K562 (cell line): ENCODE measurements at regions not wholly inside any gene's neighbourhood (a gene's known extent, or its start where the extent isn't known, plus 50 kb on each side); places are given as distances from the start of the nearest gene placed in this dataset.

Experiments used
- ATAC-seq: fragments of 200-7000 bp; cut with Tn5 transposase; 3 replicates; pipeline ENCODE4 v1.9.1; 2020; ENCODE audit warnings: moderate library complexity
- BruUV-seq: library from RNA; stranded (reverse); fragments of 400-500 nt; replicated peaks from 2 replicates; lab custom pipeline; 2021; lab: Mats Ljungman, UMichigan
- CTCF ChIA-PET: fragments of 300-600 bp; formaldehyde crosslinking; extraction: SDS; loops from one replicate; lab custom pipeline; 2021; ENCODE audit warnings: low intra/inter-chr PET ratio; lab: Yijun Ruan, JAX
- POLR2A ChIA-PET: fragments of 300-600, 350-650 bp; sonication (Branson Sonifier 250); formaldehyde crosslinking; extraction: SDS; loops from one replicate; lab custom pipeline; 2021; ENCODE audit warnings: antibody characterized with exemption, inconsistent platforms; lab: Yijun Ruan, JAX
- DNase-seq, 4 experiments: peaks; one replicate each; pipeline versions ENCODE4 v3.0.0 to v3.0.0-alpha.2; 2011 to 2018; ENCODE audit warnings: low spot score in 3 of 4, mixed read lengths in 3 of 4; ENCODE audit errors: extremely low read depth in 1 of 4
- FAIRE-seq: peaks from 2 replicates; lab custom pipeline; 2011; peaks lifted over from hg19 to GRCh38; lab: Jason Lieb, UNC
- H2AFZ ChIP-seq: 2 replicates; pipeline ENCODE4 v1.6.0; 2011; ENCODE audit warnings: low read depth, low read length, control low read depth, inconsistent platforms
- H3K27ac ChIP-seq: fragments of 200-600 bp; 3 replicates; pipeline ENCODE4 v1.8.0; 2011; ENCODE audit warnings: low read depth, mild to moderate bottlenecking, control low read depth, inconsistent platforms, low read length, moderate library complexity, mixed read lengths; ENCODE audit errors: extremely low read depth
- H3K27me3 ChIP-seq, 2 experiments: fragments of 300-600 bp in 1 of 2; 2 replicates in 1 of 2; 3 replicates in 1 of 2; pipeline versions ENCODE4 v1.6.0 to v1.8.0; 2011; ENCODE audit warnings: inconsistent platforms in 2 of 2, low read length in 2 of 2, mild to moderate bottlenecking in 1 of 2, mixed read lengths in 1 of 2, moderate library complexity in 1 of 2; ENCODE audit not compliant: control insufficient read depth in 2 of 2, insufficient read depth in 2 of 2
- H3K36me3 ChIP-seq: fragments of 300-600 bp; 3 replicates; pipeline ENCODE4 v1.8.0; 2011; ENCODE audit warnings: mild to moderate bottlenecking, low read length, inconsistent platforms; ENCODE audit not compliant: control insufficient read depth, insufficient read depth
- H3K4me1 ChIP-seq, 2 experiments: fragments of 200-600 bp in 1 of 2; replicated peaks in 1 of 2; 2 replicates in 1 of 2; 3 replicates in 1 of 2; pipeline versions ENCODE4 v1.5.1 to v1.8.0; 2011; ENCODE audit warnings: inconsistent platforms in 2 of 2, low read length in 2 of 2, mild to moderate bottlenecking in 1 of 2, mixed read lengths in 1 of 2, moderate library complexity in 1 of 2; ENCODE audit not compliant: control insufficient read depth in 2 of 2, insufficient read depth in 2 of 2
- H3K4me2 ChIP-seq: 2 replicates; pipeline ENCODE4 v1.6.1; 2011; ENCODE audit warnings: low read length, control low read depth, inconsistent platforms, mixed read lengths; ENCODE audit not compliant: insufficient read depth
- H3K4me3 ChIP-seq: fragments of 200-600 bp; sonication (generic), shearing (Covaris generic); 2 replicates; pipeline ENCODE4 v1.5.1; 2016; ENCODE audit warnings: control low read depth, inconsistent platforms
- H3K79me2 ChIP-seq: fragments of 200-600 bp; 3 replicates; pipeline ENCODE4 v1.8.0; 2011; ENCODE audit warnings: low read length, inconsistent platforms; ENCODE audit not compliant: control insufficient read depth, insufficient read depth
- H3K9ac ChIP-seq, 2 experiments: 2 replicates each; pipeline versions ENCODE4 v1.6.0 to v1.6.1; 2011; ENCODE audit warnings: low read depth in 2 of 2, low read length in 2 of 2, control low read depth in 1 of 2, inconsistent platforms in 1 of 2, mild to moderate bottlenecking in 1 of 2, mixed read lengths in 1 of 2; ENCODE audit not compliant: insufficient read depth in 1 of 2
- H3K9me1 ChIP-seq: one replicate; pipeline ENCODE4 v1.6.0; 2011; ENCODE audit warnings: inconsistent platforms, mild to moderate bottlenecking, low read length, moderate library complexity; ENCODE audit not compliant: control insufficient read depth, insufficient read depth
- H3K9me3 ChIP-seq: replicated peaks from 2 replicates; pipeline ENCODE4 v1.5.1; 2011; ENCODE audit warnings: low read depth, low read length, inconsistent platforms; ENCODE audit not compliant: control insufficient read depth, insufficient read depth
- H4K20me1 ChIP-seq: replicated peaks from 2 replicates; pipeline ENCODE4 v1.6.1; 2011; ENCODE audit warnings: low read length, inconsistent platforms, mixed read lengths; ENCODE audit not compliant: control insufficient read depth, insufficient read depth
- BCLAF1 ChIP-seq, 2 experiments: fragments of 450-650 bp in 1 of 2; IDR thresholded peaks; 2 replicates each; pipeline ENCODE4 v1.6.1; 2011 to 2017; ENCODE audit warnings: low read depth in 2 of 2, antibody characterized with exemption in 1 of 2, borderline replicate concordance in 1 of 2, low read length in 1 of 2, mild to moderate bottlenecking in 1 of 2, mixed read lengths in 1 of 2; ENCODE audit not compliant: control insufficient read depth in 1 of 2
- CAMTA2 ChIP-seq: fragments of 250-450 bp; sonication (Bioruptor Pico); conservative IDR thresholded peaks from 2 replicates; pipeline ENCODE4 v1.5.1; 2022
- ELF4 ChIP-seq: fragments of 450-650 bp; formaldehyde crosslinking; IDR thresholded peaks from 2 replicates; pipeline ENCODE4 v1.4.0; 2022; ENCODE audit warnings: missing genetic modification characterization
- KAT8 ChIP-seq: fragments of 450-650 bp; IDR thresholded peaks from 2 replicates; pipeline ENCODE4 v1.6.1; 2016; ENCODE audit warnings: low read depth, mild to moderate bottlenecking
- NBN ChIP-seq: fragments of 450-650 bp; IDR thresholded peaks from 2 replicates; pipeline ENCODE4 v1.6.1; 2016; ENCODE audit warnings: low read depth, mild to moderate bottlenecking
- NEUROD1 ChIP-seq: fragments of 150-350 bp; IDR thresholded peaks from 2 replicates; pipeline ENCODE4 v1.6.1; 2014; ENCODE audit warnings: borderline replicate concordance, low read length, low read depth; ENCODE audit not compliant: partially characterized antibody
- YBX1 ChIP-seq: fragments of 450-650 bp; IDR thresholded peaks from 2 replicates; pipeline ENCODE4 v1.7.1; 2016; ENCODE audit warnings: mild to moderate bottlenecking
- ZBTB12 ChIP-seq: fragments of 250-450 bp; sonication (Bioruptor Pico); IDR thresholded peaks from 2 replicates; pipeline ENCODE4 v1.4.0; 2020
- WGBS: fragments of 100-300 bp; shearing (Covaris generic); methylation state at CpG from one replicate; pipeline ENCODE4 v1.1.6; 2016; ENCODE audit warnings: low coverage, mixed read lengths; ENCODE audit not compliant: insufficient coverage; ENCODE audit errors: missing lambda C conversion rate; 5-methylcytosine and 5-hydroxymethylcytosine counted together
- in situ Hi-C: fragments of 300-500 bp; cut with MboI; formaldehyde crosslinking; loops from 4 replicates; pipeline ENCODE4 v1.15.0; 2018; ENCODE audit warnings: inconsistent platforms, mixed read lengths
- intact Hi-C: fragments of 100-400 bp; cut with micrococcal nuclease; formaldehyde crosslinking; loops from 2 replicates; pipeline ENCODE4 v1.14.2; 2022

DNA sequence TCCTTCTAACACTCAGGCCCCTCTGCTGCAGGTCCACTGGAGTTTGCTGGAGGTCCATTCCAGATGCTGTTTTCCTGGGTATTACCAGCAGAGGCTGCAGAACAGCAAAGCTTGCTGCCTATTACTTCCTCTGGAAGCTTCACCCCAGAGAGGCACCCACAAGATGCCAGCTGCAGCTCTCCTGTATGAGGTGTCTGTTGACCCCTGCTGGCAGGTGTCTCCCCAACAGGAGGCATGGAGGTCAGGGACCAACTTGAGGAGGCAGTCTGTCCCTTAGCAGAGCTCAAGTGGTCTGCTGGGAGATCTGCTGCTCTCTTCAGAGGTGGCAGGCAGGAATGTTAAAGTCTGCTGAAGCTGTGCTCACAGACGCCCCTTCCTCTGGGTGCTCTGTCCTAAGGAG is 204.8 kb downstream of the FCRL5 start:
- no peak for ATAC-seq
- TF ChIP-seq NBN (no peak), ZBTB12 (CRISPR knock-in tag) (no peak), BCLAF1 (IDR thresholded peaks at IDR 0.05; ENCODE audit: borderline replicate concordance in 1 of 2, control insufficient read depth in 1 of 2, low read depth in 2 of 2, low read length in 1 of 2) (no peak), YBX1 (no peak), CAMTA2 (CRISPR knock-in tag) (no peak), KAT8 (no peak), ELF4 (CRISPR knock-in tag) (no peak), NEUROD1 (no peak)
- TF ChIP-seq, all 486 proteins: peak for 0
- no peaks in the 10 kb centered on the region for H3K9me3 ChIP-seq
- H3K4me2 ChIP-seq: no peak overlapping the region
- in situ Hi-C loops: no loop called here
- BruUV-seq: no TSS peak
- ChIA-PET POLR2A (interaction anchor here (1.0 to 1.3 kb wide), 2 partner anchors 8 to 9 kb away, joined by 3 read pairs; no protein-coding TSS in a partner anchor), CTCF (no interaction called here)
- DNase-seq: no peak
- intact Hi-C loops: loop anchor here (5.0 kb wide), 1 partner anchor 35 kb away; no protein-coding TSS in a partner anchor
- FAIRE-seq: no peak
- no peaks in the 10 kb centered on the region; a peak in 2 of 5 replicates for H3K4me1 ChIP-seq
- no peak overlapping the region; a peak in 1 of 4 replicates for H3K9ac ChIP-seq
- no peaks in the 10 kb centered on the region for H3K36me3 ChIP-seq
- H3K79me2 ChIP-seq: no peaks in the 10 kb centered on the region
- H3K27ac ChIP-seq: no peak overlapping the region
- WGBS: 50% methylated on average over 1 of the region's 1 CpG
- H3K27me3 ChIP-seq: no peaks in the 10 kb centered on the region
- no peaks in the 10 kb centered on the region for H3K9me1 ChIP-seq
- no peak overlapping the region for H3K4me3 ChIP-seq
- no peaks in the 10 kb centered on the region for H4K20me1 ChIP-seq
- no peak overlapping the region for H2AFZ ChIP-seq
